Astrocyte (in vitro differentiated cells and primary cell): ENCODE measurements at regions not wholly inside any gene's neighbourhood (a gene's known extent, or its start where the extent isn't known, plus 50 kb on each side); places are given as distances from the start of the nearest gene placed in this dataset.

Experiments
- CTCF ChIP-seq: IDR thresholded peaks from 2 replicates; pipeline ENCODE4 v1.5.1; 2011; ENCODE audit warnings: low read depth, mild to moderate bottlenecking, inconsistent platforms, low read length, moderate library complexity; ENCODE audit not compliant: insufficient read depth
- EZH2 ChIP-seq: IDR thresholded peaks from 2 replicates; pipeline ENCODE4 v1.6.1; 2012; ENCODE audit warnings: mild to moderate bottlenecking, low read length, inconsistent platforms; ENCODE audit not compliant: insufficient read depth

GRCh38 chr9:36768677-36769076, 196.0 kb downstream of the MELK start:
- TF ChIP-seq CTCF (no peak), EZH2 (no peak)
